Neutrophil (primary cell): ENCODE measurements at regions not wholly inside any gene's neighbourhood (a gene's known extent, or its start where the extent isn't known, plus 50 kb on each side); places are given as distances from the start of the nearest gene placed in this dataset.

ENCODE experiments used
- H3K27ac ChIP-seq: fragments of 200-600 bp; sonication (generic); 2 replicates; pipeline ENCODE4 v1.5.1; 2016; ENCODE audit warnings: mild to moderate bottlenecking, moderate library complexity
- H3K27me3 ChIP-seq: fragments of 200-600 bp; sonication (generic); 2 replicates; pipeline ENCODE4 v1.6.0; 2016; ENCODE audit warnings: mild to moderate bottlenecking
- H3K36me3 ChIP-seq: fragments of 200-600 bp; sonication (generic); 2 replicates; pipeline ENCODE4 v1.5.1; 2017
- H3K4me1 ChIP-seq, 2 experiments: fragments of 200-600 bp in 1 of 2; sonication (generic) in 1 of 2; 1 replicate in 1 of 2; 2 replicates in 1 of 2; pipeline versions ENCODE4 v1.5.1 to v1.6.1; 2013 to 2016; ENCODE audit warnings: low read depth in 1 of 2, low read length in 1 of 2, mild to moderate bottlenecking in 1 of 2, moderate library complexity in 1 of 2; ENCODE audit not compliant: control insufficient read depth in 1 of 2, insufficient read depth in 1 of 2
- H3K4me3 ChIP-seq, 2 experiments: fragments of 200-600 bp in 1 of 2; sonication (generic) in 1 of 2; 1 replicate in 1 of 2; 2 replicates in 1 of 2; pipeline ENCODE4 v1.5.1; 2013 to 2016; ENCODE audit warnings: low read depth in 1 of 2, low read length in 1 of 2, mild to moderate bottlenecking in 1 of 2, moderate library complexity in 1 of 2
- H3K9me3 ChIP-seq: fragments of 200-600 bp; sonication (generic); 2 replicates; pipeline ENCODE4 v1.5.1; 2016
- TF ChIP-seq, protein P1 (sequence below): fragments of 200-600 bp; sonication (generic); IDR thresholded peaks from 2 replicates; pipeline ENCODE4 v1.5.1; 2016; ENCODE audit warnings: antibody characterized with exemption

DNA sequence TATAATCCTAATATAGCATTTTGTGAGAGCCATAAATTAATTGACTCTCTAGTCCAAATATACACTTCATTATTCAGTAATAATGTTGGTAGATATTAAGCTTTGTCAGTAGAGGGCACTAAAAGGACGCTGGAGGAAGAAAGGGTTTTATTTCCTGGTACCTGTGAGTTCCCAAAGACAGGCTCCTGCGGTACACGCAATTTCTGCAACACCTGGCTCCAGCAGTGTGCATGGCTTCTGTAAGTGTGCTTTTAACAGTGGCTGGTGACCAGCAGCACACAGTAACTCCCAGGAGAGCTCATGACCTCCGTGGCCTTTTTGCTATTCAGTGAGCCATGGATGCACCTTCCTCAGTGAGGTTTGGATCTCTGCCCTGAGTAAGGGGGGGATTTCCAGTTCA is 338.3 kb upstream of the ZNF385D start:
- TF ChIP-seq, protein P1, sequence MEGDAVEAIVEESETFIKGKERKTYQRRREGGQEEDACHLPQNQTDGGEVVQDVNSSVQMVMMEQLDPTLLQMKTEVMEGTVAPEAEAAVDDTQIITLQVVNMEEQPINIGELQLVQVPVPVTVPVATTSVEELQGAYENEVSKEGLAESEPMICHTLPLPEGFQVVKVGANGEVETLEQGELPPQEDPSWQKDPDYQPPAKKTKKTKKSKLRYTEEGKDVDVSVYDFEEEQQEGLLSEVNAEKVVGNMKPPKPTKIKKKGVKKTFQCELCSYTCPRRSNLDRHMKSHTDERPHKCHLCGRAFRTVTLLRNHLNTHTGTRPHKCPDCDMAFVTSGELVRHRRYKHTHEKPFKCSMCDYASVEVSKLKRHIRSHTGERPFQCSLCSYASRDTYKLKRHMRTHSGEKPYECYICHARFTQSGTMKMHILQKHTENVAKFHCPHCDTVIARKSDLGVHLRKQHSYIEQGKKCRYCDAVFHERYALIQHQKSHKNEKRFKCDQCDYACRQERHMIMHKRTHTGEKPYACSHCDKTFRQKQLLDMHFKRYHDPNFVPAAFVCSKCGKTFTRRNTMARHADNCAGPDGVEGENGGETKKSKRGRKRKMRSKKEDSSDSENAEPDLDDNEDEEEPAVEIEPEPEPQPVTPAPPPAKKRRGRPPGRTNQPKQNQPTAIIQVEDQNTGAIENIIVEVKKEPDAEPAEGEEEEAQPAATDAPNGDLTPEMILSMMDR: no peak
- Histone ChIP-seq H3K36me3 (no peaks in the 10 kb centered on the region), H3K9me3 (no peaks in the 10 kb centered on the region), H3K4me1 (no peaks in the 10 kb centered on the region), H3K27ac (no peak overlapping the region), H3K27me3 (no peaks in the 10 kb centered on the region), H3K4me3 (no peak overlapping the region)

DNA sequence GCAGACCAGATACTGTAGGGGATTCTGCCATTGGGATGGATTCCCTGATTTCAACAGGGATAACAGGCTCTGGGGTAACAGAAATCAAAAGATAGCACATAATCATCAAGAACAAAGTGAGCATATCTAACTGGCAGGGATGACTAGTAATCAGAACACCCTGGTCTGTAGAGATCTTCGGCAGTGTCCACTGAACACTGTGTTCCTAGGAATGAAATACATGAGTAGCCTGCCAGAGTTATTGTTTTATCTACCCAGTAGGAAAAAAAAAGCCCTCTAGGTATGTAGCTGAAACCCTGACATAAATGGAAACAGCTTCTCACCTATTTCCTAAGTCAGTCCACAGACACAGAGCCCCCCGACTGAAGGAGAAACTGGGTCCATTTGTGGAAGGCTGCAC is 340.3 kb upstream of the ZNF385D start:
- no peaks in the 10 kb centered on the region for H3K36me3 ChIP-seq
- H3K4me3 ChIP-seq: no peak overlapping the region
- no peaks in the 10 kb centered on the region for H3K9me3 ChIP-seq
- no peaks in the 10 kb centered on the region for H3K4me1 ChIP-seq
- no peak overlapping the region for H3K27ac ChIP-seq
- no peaks in the 10 kb centered on the region for H3K27me3 ChIP-seq
- TF ChIP-seq, protein P1: no peak

DNA sequence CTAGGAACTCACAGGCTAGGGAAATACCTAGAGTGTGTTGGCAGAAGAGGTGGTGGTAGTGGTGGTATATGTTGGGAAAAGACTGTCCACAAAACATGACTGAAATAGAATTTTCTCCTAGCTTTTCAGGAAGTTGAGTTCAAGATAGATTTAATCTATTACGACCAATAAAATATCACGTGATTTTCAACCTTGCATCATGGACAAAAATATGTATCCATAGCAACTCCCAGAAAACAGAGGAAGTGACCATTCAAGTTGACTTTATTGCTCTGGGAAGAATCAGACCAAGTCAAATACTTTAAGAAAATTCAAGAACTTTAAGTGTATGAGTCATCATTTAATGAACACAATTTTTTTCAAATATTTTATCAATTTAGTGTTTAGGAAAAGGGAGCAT is 347.0 kb upstream of the ZNF385D start:
- Histone ChIP-seq H3K9me3 (no peaks in the 10 kb centered on the region), H3K27ac (no peak overlapping the region), H3K4me3 (no peak overlapping the region), H3K36me3 (no peaks in the 10 kb centered on the region), H3K27me3 (no peaks in the 10 kb centered on the region), H3K4me1 (no peaks in the 10 kb centered on the region)
- TF ChIP-seq, protein P1: no peak

DNA sequence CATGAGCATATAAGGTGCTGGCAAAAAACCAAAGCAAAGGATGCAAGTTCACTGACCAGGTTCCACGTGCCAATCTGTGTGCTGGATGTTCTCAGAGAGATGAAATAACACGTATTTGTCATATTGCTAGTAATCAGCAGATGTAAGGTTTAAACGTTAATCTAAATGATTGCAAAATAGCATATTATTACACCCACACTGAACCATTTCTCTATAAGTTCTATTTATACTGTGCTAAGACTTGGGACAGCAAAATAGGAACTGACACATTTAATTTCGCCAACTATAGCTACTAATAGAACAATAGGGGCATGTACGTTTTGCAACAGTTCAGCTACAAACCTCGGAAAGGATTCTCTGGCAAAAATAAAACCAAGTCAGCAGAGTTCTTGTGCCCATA is 350.3 kb upstream of the ZNF385D start:
- no peaks in the 10 kb centered on the region for H3K36me3 ChIP-seq
- no peak overlapping the region for H3K4me3 ChIP-seq
- no peak overlapping the region for H3K27ac ChIP-seq
- H3K27me3 ChIP-seq: no peaks in the 10 kb centered on the region
- H3K4me1 ChIP-seq: no peaks in the 10 kb centered on the region
- TF ChIP-seq, protein P1: no peak
- H3K9me3 ChIP-seq: no peaks in the 10 kb centered on the region

DNA sequence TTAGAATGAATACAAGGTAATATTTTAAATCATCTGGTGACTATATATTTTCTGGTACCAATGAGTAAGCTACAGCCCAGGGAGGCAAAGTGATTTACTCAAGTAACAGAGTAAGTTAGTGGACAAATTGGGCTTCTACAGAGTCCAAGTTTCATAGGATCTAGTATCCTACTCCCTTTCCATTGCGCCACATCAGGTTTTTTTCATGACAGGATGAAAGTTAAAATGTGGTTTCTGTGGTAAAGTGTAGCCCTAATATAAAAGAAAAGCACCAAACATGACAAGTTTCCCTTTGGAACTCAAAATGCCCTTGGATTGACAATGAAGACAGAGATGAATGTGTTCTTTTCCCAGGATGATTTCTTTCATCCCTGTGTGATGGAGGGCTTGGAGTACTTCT is 350.8 kb upstream of the ZNF385D start:
- H3K36me3 ChIP-seq: no peaks in the 10 kb centered on the region
- no peaks in the 10 kb centered on the region for H3K4me1 ChIP-seq
- no peak overlapping the region for H3K27ac ChIP-seq
- TF ChIP-seq, protein P1: no peak
- no peaks in the 10 kb centered on the region for H3K9me3 ChIP-seq
- H3K4me3 ChIP-seq: no peak overlapping the region
- H3K27me3 ChIP-seq: no peaks in the 10 kb centered on the region

DNA sequence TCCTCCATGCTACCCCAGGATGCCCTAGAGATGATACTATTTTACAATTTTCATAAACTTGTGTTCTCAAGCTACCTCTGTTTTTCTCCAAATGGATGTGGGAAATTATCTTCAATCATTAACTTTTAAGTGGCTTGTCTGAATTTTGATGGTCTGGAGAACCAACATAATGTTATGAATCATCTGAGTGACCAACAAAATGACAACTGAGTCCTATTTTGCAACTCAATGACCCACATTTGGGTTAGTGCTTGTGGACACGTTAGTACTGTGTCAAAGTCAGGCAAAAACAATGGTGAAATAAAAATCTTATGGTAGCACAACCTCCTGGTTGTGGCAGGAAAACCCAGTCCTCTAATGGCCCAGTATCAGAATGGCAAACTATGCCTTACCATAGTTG is 352.4 kb upstream of the ZNF385D start:
- H3K9me3 ChIP-seq: no peaks in the 10 kb centered on the region
- no peak overlapping the region for H3K27ac ChIP-seq
- no peak overlapping the region for H3K4me3 ChIP-seq
- H3K4me1 ChIP-seq: no peaks in the 10 kb centered on the region
- no peaks in the 10 kb centered on the region for H3K27me3 ChIP-seq
- no peaks in the 10 kb centered on the region for H3K36me3 ChIP-seq
- TF ChIP-seq, protein P1: no peak
